ENCODE measurements at regions not wholly inside any gene's neighbourhood (a gene's known extent, or its start where the extent isn't known, plus 50 kb on each side); places are given as distances from the start of the nearest gene placed in this dataset.

DNA sequence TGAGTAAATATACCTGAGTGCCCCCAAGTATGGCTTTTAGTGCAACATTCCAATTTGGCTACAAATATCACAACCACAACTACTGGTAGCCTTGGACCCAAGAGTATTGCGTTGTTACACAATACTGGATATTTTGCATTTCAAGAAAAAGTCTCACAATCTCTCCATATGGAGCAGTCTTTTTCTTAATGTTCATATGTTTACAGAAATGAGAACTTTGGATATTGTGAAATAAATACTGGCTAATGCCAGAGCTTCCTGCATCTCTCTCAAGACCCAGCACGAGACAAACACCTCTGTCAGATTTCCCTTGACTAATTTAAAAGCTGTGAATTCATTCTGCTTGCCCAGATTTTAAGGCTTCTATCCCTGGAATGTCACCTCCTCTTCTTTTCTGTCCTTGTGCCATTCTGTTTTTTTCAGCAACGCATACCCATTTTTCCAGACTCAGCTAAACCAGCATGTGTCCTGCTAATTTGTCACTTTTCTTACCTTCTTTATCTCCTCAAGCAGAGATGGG lies 136.2 kb upstream of the BACE2 start:
- Histone ChIP-seq H3K4me2 (ENCODE audit: low read length) (no peak overlapping the region), H3K27me3 (ENCODE audit: insufficient read depth, low read length) (no peaks in the 10 kb centered on the region), H3K9me3 (ENCODE audit: insufficient read depth, low read depth, low read length) (no peaks in the 10 kb centered on the region), H3K27ac (ENCODE audit: low read depth, low read length) (no peak overlapping the region), H4K20me1 (ENCODE audit: insufficient read depth, low read length) (no peaks in the 10 kb centered on the region), H3K4me1 (ENCODE audit: insufficient read depth, low read length) (no peaks in the 10 kb centered on the region), H3K4me3 (ENCODE audit: insufficient read depth, low read depth, low read length) (no peak overlapping the region), H2AFZ (ENCODE audit: low read depth, low read length) (no peak overlapping the region), H3K79me2 (ENCODE audit: insufficient read depth, low read length) (no peaks in the 10 kb centered on the region), H3K36me3 (ENCODE audit: insufficient read depth, low read length) (no peaks in the 10 kb centered on the region), H3K9ac (ENCODE audit: low read length) (no peak overlapping the region)
- DNase-seq (ENCODE audit: low read depth) (no peak), FAIRE-seq (no peak)
- Mint-ChIP-seq H3K4me3 (ENCODE audit: unreplicated experiment) (no peak overlapping the region), H3K27ac (ENCODE audit: unreplicated experiment) (no peak overlapping the region), H3K36me3 (ENCODE audit: low read depth, unreplicated experiment) (no peaks in the 10 kb centered on the region), H3K9me3 (ENCODE audit: unreplicated experiment) (peaks cover 2% of the 10 kb centered on the region), H3K4me1 (ENCODE audit: low read depth, unreplicated experiment) (peaks cover 5% of the 10 kb centered on the region), H3K27me3 (ENCODE audit: low read depth, unreplicated experiment) (no peaks in the 10 kb centered on the region)
- TF ChIP-seq EZH2 (IDR thresholded peaks at IDR 0.05; ENCODE audit: insufficient read depth, low read length) = no peak

DNA sequence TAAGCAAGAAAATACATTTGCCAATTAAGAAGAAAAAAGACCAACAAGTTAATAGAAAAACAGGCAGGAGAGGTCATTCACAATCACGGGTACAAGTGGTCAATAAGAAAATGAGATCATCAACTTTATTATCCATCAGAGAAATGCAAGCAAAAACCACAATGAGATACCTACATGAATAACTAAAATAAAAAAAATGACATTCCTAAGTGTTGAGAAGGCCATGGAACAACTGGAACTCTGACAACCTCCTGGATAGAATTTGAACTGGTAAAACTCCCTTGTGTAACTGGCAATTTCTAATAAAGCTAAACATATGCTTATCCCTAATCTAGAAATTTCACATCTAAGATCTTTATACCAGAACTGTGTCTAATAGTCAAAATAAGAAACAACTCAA lies 135.4 kb upstream of the BACE2 start:
- H3K27ac Mint-ChIP-seq (ENCODE audit: unreplicated experiment) = no peak overlapping the region
- peaks cover 2% of the 10 kb centered on the region for H3K9me3 Mint-ChIP-seq (ENCODE audit: unreplicated experiment)
- TF ChIP-seq EZH2 (IDR thresholded peaks at IDR 0.05; ENCODE audit: insufficient read depth, low read length) = no peak
- TF ChIP-seq, protein P1, sequence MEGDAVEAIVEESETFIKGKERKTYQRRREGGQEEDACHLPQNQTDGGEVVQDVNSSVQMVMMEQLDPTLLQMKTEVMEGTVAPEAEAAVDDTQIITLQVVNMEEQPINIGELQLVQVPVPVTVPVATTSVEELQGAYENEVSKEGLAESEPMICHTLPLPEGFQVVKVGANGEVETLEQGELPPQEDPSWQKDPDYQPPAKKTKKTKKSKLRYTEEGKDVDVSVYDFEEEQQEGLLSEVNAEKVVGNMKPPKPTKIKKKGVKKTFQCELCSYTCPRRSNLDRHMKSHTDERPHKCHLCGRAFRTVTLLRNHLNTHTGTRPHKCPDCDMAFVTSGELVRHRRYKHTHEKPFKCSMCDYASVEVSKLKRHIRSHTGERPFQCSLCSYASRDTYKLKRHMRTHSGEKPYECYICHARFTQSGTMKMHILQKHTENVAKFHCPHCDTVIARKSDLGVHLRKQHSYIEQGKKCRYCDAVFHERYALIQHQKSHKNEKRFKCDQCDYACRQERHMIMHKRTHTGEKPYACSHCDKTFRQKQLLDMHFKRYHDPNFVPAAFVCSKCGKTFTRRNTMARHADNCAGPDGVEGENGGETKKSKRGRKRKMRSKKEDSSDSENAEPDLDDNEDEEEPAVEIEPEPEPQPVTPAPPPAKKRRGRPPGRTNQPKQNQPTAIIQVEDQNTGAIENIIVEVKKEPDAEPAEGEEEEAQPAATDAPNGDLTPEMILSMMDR (IDR thresholded peaks at IDR 0.05; ENCODE audit: insufficient read depth, low read depth, low read length) = no peak
- Histone ChIP-seq H3K4me1 (ENCODE audit: insufficient read depth, low read length) (no peaks in the 10 kb centered on the region), H2AFZ (ENCODE audit: low read depth, low read length) (no peak overlapping the region), H3K4me3 (ENCODE audit: insufficient read depth, low read depth, low read length) (no peak overlapping the region), H3K9ac (ENCODE audit: low read length) (no peak overlapping the region), H3K79me2 (ENCODE audit: insufficient read depth, low read length) (no peaks in the 10 kb centered on the region), H3K36me3 (ENCODE audit: insufficient read depth, low read length) (no peaks in the 10 kb centered on the region), H3K9me3 (ENCODE audit: insufficient read depth, low read depth, low read length) (no peaks in the 10 kb centered on the region), H3K27me3 (ENCODE audit: insufficient read depth, low read length) (no peaks in the 10 kb centered on the region), H3K4me2 (ENCODE audit: low read length) (no peak overlapping the region), H4K20me1 (ENCODE audit: insufficient read depth, low read length) (no peaks in the 10 kb centered on the region), H3K27ac (ENCODE audit: low read depth, low read length) (no peak overlapping the region)
- H3K36me3 Mint-ChIP-seq (ENCODE audit: low read depth, unreplicated experiment) = no peaks in the 10 kb centered on the region
- H3K27me3 Mint-ChIP-seq (ENCODE audit: low read depth, unreplicated experiment) = no peaks in the 10 kb centered on the region
- DNase-seq (ENCODE audit: low read depth) (peak; percentile 59), FAIRE-seq (no peak)
- peaks cover 5% of the 10 kb centered on the region for H3K4me1 Mint-ChIP-seq (ENCODE audit: low read depth, unreplicated experiment)
- H3K4me3 Mint-ChIP-seq (ENCODE audit: unreplicated experiment) = no peak overlapping the region

DNA sequence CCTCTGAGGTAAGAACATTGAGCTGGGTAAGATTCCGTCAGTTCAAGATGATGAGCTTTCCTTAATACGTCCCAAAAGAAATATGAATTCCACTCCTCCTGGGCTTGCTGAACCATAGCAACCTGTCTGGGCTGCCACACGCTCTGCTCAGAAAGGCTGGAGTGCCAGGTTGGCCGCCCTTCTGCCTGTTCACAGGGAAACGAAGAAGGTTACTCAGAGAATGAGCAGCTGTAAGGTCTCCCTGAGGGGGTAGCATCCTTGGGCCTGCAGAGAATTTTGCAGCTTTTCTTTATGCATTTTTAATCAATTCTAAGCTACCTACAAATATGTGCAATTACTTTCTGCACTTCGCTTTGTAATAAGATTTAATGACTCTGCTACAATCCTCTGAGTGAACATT lies 130.7 kb upstream of the BACE2 start:
- peaks cover 4% of the 10 kb centered on the region for H3K4me1 Mint-ChIP-seq (ENCODE audit: low read depth, unreplicated experiment)
- no peaks in the 10 kb centered on the region for H3K27me3 Mint-ChIP-seq (ENCODE audit: low read depth, unreplicated experiment)
- H3K4me1 ChIP-seq (ENCODE audit: insufficient read depth, low read length) = no peaks in the 10 kb centered on the region
- no peak overlapping the region for H2AFZ ChIP-seq (ENCODE audit: low read depth, low read length)
- H3K9ac ChIP-seq (ENCODE audit: low read length) = no peak overlapping the region
- H3K27ac Mint-ChIP-seq (ENCODE audit: unreplicated experiment) = no peak overlapping the region
- H3K36me3 Mint-ChIP-seq (ENCODE audit: low read depth, unreplicated experiment) = no peaks in the 10 kb centered on the region
- H3K27me3 ChIP-seq (ENCODE audit: insufficient read depth, low read length) = no peaks in the 10 kb centered on the region
- no peaks in the 10 kb centered on the region for H3K9me3 ChIP-seq (ENCODE audit: insufficient read depth, low read depth, low read length)
- H3K36me3 ChIP-seq (ENCODE audit: insufficient read depth, low read length) = no peaks in the 10 kb centered on the region
- H3K79me2 ChIP-seq (ENCODE audit: insufficient read depth, low read length) = no peaks in the 10 kb centered on the region
- FAIRE-seq (no peak), DNase-seq (ENCODE audit: low read depth) (no peak)
- peaks cover 5% of the 10 kb centered on the region for H3K9me3 Mint-ChIP-seq (ENCODE audit: unreplicated experiment)
- H3K27ac ChIP-seq (ENCODE audit: low read depth, low read length) = no peak overlapping the region
- no peak overlapping the region for H3K4me3 Mint-ChIP-seq (ENCODE audit: unreplicated experiment)
- H3K4me3 ChIP-seq (ENCODE audit: insufficient read depth, low read depth, low read length) = no peak overlapping the region
- H3K4me2 ChIP-seq (ENCODE audit: low read length) = no peak overlapping the region
- TF ChIP-seq, protein P1 (IDR thresholded peaks at IDR 0.05; ENCODE audit: insufficient read depth, low read depth, low read length) = no peak
- TF ChIP-seq EZH2 (IDR thresholded peaks at IDR 0.05; ENCODE audit: insufficient read depth, low read length) = no peak
- no peaks in the 10 kb centered on the region for H4K20me1 ChIP-seq (ENCODE audit: insufficient read depth, low read length)

Measured in astrocyte (in vitro differentiated cells and primary cell).